NB4 (cell line): ENCODE measurements at regions not wholly inside any gene's neighbourhood (a gene's known extent, or its start where the extent isn't known, plus 50 kb on each side); places are given as distances from the start of the nearest gene placed in this dataset.
"Not testable (repeated sequence)": the region's sequence is repeated elsewhere in the genome, so short reads cannot be mapped to it uniquely, and the experiment has no call there.

ENCODE experiments used
- CTCF ChIP-seq: IDR thresholded peaks from one replicate; pipeline ENCODE4 v1.5.1; 2012; ENCODE audit warnings: low read depth, low read length
- MAX ChIP-seq: IDR thresholded peaks from 2 replicates; pipeline ENCODE4 v1.6.1; 2011; ENCODE audit warnings: low read depth, low read length
- MYC ChIP-seq: IDR thresholded peaks from 2 replicates; pipeline ENCODE4 v1.6.1; 2011; ENCODE audit warnings: low read depth, low read length
- POLR2A ChIP-seq: IDR thresholded peaks from 2 replicates; pipeline ENCODE4 v1.6.1; 2011; ENCODE audit warnings: mild to moderate bottlenecking; ENCODE audit not compliant: insufficient read length; ENCODE audit errors: extremely low read depth

GRCh38 chr16:48951621-48952125, 330.0 kb downstream of the CBLN1 start:
- not testable (repeated sequence) for TF ChIP-seq CTCF, MYC, MAX, POLR2A
